CD4-positive, alpha-beta T cell treated with Interleukin-12 subunit alpha and Interleukin-12 subunit beta, for 1 hour (primary cell): ENCODE measurements at regions not wholly inside any gene's neighbourhood (a gene's known extent, or its start where the extent isn't known, plus 50 kb on each side); places are given as distances from the start of the nearest gene placed in this dataset.
A peak's percentile ranks its signal among the peaks of the same experiment; 100 is the strongest.
"Not testable (repeated sequence)": the region's sequence is repeated elsewhere in the genome, so short reads cannot be mapped to it uniquely, and the experiment has no call there.

Experiments
- DNase-seq: peaks from one replicate; pipeline ENCODE4 v3.0.0-alpha.2; 2020

DNA sequence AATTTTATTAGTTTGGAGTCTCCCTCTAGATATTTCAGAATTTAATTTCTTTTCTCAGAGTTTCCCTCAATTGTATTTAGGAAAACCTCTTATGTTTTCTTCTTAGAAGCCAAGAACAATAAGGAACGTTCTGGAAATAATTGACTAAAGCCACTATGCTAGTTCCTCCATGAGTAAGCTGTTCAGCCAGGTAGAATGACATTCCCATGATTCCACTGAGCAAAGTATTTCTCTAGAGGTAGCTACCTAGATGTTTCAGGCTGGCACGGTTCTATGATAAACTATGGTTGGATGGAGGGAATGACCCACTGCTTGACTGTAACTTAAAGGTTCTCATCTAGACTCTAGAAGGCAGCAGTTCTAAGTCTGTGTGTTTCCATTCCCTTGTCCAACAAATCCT lies 62.4 kb downstream of the CLDN17 start:
- DNase-seq: no peak

DNA sequence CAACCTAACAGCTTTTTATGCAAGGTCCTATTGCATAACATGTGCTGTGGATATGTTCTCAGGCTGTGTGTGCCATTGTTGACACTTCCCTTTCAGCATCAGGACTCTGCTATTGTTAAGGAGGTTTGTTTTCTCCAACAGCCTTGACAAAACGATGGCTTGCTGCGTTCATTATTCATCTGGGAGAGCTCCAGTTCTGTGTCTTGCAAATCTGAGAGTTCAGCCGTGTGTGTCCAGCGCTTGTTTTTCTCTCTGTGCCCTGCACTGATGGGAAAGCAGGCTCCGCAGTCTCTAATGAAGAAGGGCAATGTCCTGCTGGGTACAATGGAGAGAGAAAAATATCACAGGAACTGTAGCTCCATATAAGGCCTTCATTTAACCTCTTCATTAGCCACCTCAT lies 63.7 kb downstream of the CLDN17 start:
- no peak for DNase-seq

GRCh38 chr21:30101967-30102366 lies 64.6 kb downstream of the CLDN17 start:
- DNase-seq: no peak

GRCh38 chr21:30097791-30098190 lies 68.8 kb downstream of the CLDN17 start:
- no peak for DNase-seq

DNA sequence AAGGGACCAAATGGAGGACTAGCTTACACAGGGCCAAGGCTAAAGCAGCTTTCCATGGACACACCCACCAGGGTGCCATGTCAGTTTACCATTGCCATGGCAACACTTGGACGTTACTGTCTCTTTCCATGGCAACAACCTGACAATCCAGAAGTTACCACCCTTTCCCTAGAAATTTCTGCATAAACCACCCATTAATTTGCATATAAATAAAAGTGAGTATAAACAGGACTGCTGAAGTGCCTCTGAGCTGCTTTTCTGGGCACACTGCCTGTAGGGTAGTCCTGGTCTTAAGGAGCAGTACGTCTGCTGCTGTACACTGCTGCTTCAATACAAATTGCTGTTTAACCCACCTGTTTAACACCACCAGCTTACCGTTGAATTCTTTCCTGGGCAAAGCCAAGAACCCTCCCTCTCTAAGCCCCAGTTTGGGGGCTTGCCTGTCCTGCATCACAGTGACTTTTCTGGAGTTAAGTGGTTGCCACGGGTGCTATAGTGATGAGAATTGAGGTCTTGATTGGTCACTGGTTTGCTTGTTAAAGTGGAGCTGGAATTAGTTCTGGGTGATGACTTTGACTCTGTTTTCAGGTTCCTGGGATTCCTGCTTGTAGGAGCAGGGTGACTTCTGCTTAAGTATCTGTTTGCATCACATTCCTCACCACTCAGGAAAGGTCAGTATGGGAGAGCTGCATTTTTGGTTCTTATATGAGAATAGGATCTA lies 83.2 kb downstream of the CLDN17 start:
- no peak for DNase-seq

DNA sequence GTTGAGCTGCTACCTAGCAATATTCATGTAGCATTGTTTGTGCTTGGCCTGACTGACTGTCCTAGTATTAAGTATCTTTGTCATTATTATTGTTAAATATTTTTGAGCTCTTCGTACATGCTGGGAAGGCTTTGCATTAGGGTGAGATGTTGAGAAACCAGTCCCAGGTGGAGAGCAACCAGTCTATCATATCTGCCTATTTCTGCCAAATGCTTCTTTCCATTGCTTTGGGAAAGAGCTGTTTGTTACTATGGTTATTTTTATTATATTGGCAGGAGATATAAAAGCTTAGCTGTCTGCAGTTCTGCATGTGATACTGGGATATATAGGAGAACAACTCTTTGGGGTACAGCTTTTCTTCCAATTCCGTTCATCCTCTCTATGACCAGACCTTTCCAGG lies 85.1 kb downstream of the CLDN17 start:
- no peak for DNase-seq

DNA sequence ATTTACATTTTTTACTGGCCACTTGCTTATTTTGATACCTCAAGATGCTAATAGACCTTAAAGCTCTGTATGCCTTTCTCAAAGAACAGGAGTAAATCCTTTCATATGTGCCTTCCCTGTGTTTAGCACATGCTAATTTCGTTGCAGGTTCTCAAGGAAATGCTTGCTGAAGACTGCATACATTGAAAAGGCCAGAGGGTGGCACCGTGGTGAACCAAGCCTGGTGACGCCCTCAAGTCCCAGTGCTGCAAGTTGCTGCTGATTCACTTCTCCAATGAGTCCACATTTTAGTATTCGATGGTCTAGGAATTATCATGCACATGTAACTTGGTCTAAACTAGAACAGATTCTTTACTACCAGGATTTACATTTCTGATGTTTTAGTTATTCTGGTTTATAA lies 94.1 kb downstream of the CLDN17 start:
- no peak for DNase-seq

DNA sequence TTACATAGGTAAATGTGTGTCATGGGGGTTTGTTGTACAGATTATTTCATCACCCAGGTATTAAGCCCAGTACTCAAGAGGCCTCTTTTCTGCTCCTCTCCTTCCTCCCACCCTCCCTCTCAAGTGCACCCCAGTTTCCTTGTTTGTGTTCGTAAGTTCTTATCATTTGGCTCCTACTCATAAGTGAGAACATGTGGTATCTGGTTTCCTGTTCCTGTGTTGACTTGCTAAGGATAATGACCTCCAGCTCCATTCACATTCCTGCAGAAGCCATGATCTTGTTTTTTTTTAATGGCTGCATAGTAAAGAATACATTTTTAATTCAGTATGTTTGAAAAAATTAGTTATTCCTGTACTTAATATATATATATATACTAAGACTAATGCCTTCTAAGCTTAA lies 107.7 kb downstream of the CLDN17 start:
- DNase-seq: no peak

DNA sequence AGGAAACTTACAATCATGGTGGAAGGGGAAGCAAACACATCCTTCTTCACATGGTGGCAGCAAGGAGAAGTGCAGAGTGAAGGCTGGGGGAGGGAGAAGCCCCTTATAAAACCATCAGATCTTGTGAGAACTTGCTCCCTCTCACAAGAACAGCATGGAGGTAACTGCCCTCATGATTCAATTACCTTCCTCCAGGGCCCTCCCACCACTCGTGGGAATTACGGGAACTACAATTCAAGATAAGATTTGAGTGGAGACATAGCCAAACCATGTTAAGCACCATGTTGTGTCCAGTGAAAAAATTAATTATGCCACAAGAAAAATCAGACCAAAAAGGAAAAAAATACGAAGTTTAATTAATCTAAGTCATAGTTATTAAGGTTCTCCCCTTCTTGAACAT lies 109.5 kb downstream of the CLDN17 start:
- DNase-seq: no peak

DNA sequence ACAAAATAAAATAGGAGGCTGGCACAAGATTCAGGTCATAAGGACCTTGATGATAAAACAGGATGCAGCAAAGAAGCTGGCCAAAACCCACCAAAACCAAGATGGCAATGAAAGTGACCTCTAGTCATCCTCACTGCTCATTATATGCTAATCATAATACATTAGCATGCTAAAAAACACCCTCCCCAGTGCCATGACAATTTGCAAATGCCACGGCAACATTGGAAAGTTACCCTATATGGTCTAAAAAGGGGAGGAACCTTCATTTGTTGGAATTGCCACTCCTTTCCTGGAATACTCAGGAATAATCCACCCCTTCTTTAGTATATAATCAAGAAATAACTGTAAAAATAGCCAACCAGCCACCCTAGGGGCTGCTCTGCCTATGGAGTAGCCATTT lies 108.8 kb upstream of the GRIK1 start:
- no peak for DNase-seq

- DNase-seq: peak; percentile 5
Observed at GRCh38 chr21:30044447-30045064, 104.8 kb upstream of the GRIK1 start.

- DNase-seq: no peak
Observed at GRCh38 chr21:30042443-30042842, 102.6 kb upstream of the GRIK1 start.

GRCh38 chr21:30033441-30033840 lies 93.6 kb upstream of the GRIK1 start:
- no peak for DNase-seq

GRCh38 chr21:30030416-30030815 lies 90.6 kb upstream of the GRIK1 start:
- no peak for DNase-seq

DNA sequence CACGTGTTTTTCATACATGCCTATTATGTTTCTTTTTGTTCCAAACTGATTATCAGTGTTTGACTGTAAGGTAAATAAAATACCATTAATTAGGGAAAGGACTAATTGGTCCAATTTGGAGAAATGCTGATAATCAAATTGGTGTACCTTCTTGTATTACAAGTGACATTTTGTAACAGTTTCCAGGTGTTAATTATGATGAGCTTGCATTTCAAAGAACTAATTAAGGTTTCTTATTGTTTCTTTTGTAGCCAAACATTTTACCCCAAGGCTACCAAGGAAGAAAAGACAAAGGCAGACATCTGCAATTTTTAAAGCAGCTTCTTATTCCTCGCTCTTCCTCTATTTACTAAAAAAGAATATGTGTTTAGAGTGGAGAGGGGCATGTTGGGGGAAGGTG lies 88.7 kb upstream of the GRIK1 start:
- no peak for DNase-seq

DNA sequence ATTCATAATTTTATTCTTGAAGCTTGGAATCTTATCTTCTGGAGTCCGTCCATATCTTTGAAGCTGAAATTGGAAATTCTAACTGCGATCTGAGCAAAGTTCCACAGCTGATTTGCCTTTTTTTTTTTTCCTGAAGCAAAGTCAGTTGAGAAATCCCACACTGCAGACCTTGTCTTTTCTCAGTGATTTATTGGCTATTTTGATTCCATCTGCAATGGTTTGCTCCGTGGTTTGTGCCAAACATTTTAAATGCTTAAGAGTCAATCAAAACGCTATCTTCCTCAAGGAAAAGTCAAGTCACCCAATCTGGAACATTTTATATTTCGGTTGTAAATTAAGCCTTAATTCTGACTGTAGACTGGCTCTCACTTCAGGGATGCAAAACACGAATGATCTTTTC lies 88.2 kb upstream of the GRIK1 start:
- DNase-seq: no peak

DNA sequence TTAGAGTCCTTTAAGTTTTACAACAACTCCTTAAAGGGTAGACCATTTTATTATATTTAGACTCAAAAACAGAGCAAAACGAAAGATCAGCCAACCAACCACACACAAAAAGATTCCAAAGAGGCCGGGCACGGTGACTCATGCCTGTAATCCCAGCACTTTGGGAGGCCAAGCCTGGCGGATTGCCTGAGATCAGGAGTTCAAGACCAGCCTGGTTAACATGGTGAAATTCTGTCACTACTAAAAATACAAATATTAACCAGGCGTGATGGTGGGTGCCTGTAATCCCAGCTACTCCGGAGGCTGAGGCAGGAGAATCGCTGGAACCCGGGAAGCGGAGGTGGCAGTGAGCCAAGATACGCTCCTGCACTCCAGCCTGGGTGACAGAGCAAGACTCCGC lies 83.3 kb upstream of the GRIK1 start:
- not testable (repeated sequence) for DNase-seq

GRCh38 chr21:30014886-30015285 lies 75.1 kb upstream of the GRIK1 start:
- no peak for DNase-seq

GRCh38 chr21:29991624-29992023 lies 51.8 kb upstream of the GRIK1 start:
- DNase-seq: no peak

- no peak for DNase-seq
Observed at GRCh38 chr21:29989634-29990234, 49.9 kb upstream of the GRIK1 start.
